ENCODE measurements at regions not wholly inside any gene's neighbourhood (a gene's known extent, or its start where the extent isn't known, plus 50 kb on each side); places are given as distances from the start of the nearest gene placed in this dataset.

DNA sequence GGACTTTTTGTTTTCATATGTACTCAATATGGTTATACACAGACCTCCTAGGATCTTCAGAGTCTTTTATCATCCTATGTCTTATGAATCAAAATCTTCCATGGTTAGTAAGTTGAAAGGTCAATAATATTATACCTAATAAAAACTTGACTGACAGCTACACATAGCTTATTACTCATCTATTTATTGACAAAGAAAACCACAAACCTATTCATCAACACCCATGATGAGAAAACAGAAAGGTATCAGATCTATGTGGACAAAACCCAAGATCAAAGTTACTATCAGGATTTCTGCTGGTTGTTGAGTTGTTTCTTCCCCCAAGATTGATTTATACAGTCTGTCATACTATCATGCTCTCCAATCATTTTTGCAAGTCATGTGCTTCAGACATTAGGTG, 460.1 kb upstream of the MANEA start:
- H3K4me3 ChIP-seq (ENCODE audit: severe bottlenecking) = no peak overlapping the region
- no peaks in the 10 kb centered on the region for H3K36me3 ChIP-seq (ENCODE audit: low read depth)
- no peak for DNase-seq (ENCODE audit: low spot score)
- peak; percentile 62 for ATAC-seq (ENCODE audit: low read depth)
- H3K9me3 ChIP-seq (ENCODE audit: severe bottlenecking) = no peaks in the 10 kb centered on the region
- H3K4me1 ChIP-seq (ENCODE audit: insufficient read depth, poor library complexity, severe bottlenecking) = peaks cover 3% of the 10 kb centered on the region
- no peaks in the 10 kb centered on the region for H3K27me3 ChIP-seq (ENCODE audit: insufficient read depth, poor library complexity, severe bottlenecking)
- TF ChIP-seq, protein P1, sequence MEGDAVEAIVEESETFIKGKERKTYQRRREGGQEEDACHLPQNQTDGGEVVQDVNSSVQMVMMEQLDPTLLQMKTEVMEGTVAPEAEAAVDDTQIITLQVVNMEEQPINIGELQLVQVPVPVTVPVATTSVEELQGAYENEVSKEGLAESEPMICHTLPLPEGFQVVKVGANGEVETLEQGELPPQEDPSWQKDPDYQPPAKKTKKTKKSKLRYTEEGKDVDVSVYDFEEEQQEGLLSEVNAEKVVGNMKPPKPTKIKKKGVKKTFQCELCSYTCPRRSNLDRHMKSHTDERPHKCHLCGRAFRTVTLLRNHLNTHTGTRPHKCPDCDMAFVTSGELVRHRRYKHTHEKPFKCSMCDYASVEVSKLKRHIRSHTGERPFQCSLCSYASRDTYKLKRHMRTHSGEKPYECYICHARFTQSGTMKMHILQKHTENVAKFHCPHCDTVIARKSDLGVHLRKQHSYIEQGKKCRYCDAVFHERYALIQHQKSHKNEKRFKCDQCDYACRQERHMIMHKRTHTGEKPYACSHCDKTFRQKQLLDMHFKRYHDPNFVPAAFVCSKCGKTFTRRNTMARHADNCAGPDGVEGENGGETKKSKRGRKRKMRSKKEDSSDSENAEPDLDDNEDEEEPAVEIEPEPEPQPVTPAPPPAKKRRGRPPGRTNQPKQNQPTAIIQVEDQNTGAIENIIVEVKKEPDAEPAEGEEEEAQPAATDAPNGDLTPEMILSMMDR (IDR thresholded peaks at IDR 0.05; ENCODE audit: poor library complexity, severe bottlenecking) = no peak
- H3K27ac ChIP-seq (ENCODE audit: poor library complexity, severe bottlenecking) = no peak overlapping the region

DNA sequence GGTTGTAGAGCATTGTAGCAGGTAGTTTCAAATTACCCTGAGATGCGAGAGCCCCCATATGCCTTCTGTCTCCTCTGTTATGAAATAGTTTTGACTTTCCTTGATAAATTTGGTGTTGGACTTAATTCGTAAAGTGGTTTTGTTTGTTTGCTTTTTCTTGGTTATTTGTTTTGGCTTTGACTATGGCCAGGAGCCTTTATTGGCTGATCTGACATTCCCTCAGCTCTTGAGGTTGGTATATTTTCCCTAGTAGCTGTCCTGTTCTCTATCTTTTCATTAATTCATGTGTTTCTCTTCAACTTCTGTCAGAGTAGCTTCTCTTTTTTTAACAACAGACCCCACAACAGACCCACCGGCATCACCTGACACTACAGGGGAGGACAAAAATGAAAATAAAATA, 457.4 kb upstream of the MANEA start:
- DNase-seq (ENCODE audit: low spot score) = no peak
- no peak for ATAC-seq (ENCODE audit: low read depth)
- Histone ChIP-seq H3K27ac (ENCODE audit: poor library complexity, severe bottlenecking) (no peak overlapping the region), H3K4me3 (ENCODE audit: severe bottlenecking) (no peak overlapping the region), H3K9me3 (ENCODE audit: severe bottlenecking) (no peaks in the 10 kb centered on the region), H3K36me3 (ENCODE audit: low read depth) (no peaks in the 10 kb centered on the region), H3K4me1 (ENCODE audit: insufficient read depth, poor library complexity, severe bottlenecking) (peaks cover 3% of the 10 kb centered on the region), H3K27me3 (ENCODE audit: insufficient read depth, poor library complexity, severe bottlenecking) (no peaks in the 10 kb centered on the region)
- TF ChIP-seq, protein P1 (IDR thresholded peaks at IDR 0.05; ENCODE audit: poor library complexity, severe bottlenecking) = no peak

DNA sequence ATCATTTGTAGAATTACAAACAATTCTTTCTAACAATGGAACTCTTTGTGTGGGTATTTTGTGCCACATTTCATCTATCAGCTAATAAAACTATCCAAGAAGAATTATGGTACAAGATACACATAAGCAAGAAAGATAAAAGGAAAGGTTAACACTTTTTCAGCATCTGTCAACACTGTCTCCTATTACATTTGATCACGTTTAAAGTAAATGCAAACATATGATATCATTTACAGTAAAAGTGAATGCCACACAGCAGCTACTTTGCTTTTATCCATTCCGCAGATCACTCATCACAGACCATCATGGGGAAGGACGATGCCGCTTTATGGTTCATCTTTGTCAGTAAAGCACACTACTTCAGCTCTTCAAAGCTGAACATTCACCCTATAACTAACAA, 456.4 kb upstream of the MANEA start:
- TF ChIP-seq, protein P1 (IDR thresholded peaks at IDR 0.05; ENCODE audit: poor library complexity, severe bottlenecking) = no peak
- Histone ChIP-seq H3K27me3 (ENCODE audit: insufficient read depth, poor library complexity, severe bottlenecking) (no peaks in the 10 kb centered on the region), H3K27ac (ENCODE audit: poor library complexity, severe bottlenecking) (no peak overlapping the region), H3K4me3 (ENCODE audit: severe bottlenecking) (no peak overlapping the region), H3K36me3 (ENCODE audit: low read depth) (no peaks in the 10 kb centered on the region), H3K9me3 (ENCODE audit: severe bottlenecking) (no peaks in the 10 kb centered on the region), H3K4me1 (ENCODE audit: insufficient read depth, poor library complexity, severe bottlenecking) (peaks cover 3% of the 10 kb centered on the region)
- ATAC-seq (ENCODE audit: low read depth) (no peak), DNase-seq (ENCODE audit: low spot score) (no peak)

DNA sequence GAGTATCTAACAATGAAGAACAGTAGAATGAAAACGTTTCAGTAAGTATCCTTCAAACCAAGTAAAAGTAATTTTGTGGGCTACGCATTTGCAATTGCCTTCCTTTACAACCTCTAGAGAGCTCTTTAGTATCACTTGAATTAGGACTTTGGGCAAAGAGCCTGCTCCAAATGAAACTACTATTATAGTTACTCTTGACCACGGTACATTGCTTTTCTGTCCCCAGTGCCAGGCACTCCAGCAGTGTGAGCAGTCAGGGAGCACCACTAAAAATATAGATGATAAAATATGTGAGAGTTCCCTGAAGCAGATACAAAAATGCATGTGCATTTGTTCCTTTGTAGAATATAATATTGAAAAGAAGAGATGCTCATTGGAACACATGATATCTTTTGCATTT, 450.1 kb upstream of the MANEA start:
- TF ChIP-seq, protein P1 (IDR thresholded peaks at IDR 0.05; ENCODE audit: poor library complexity, severe bottlenecking) = no peak

DNA sequence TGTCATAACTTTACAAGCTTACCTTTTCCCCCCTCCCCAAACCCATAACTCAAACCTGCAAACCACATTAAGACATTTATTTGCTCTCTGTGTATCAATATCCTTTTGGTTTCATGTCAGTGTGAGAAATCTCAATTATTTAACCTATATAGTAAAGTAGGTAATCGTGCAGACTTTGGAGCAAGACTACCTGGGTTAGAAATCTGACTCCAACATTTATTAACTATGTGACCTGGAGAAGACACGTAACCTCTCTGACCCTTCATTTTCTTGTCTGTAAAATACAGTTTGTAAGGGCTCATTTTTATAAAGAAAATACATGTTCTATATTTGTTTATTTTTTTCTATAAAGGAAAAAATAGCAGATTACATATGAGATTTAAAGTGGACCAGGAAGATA, 448.9 kb upstream of the MANEA start:
- Histone ChIP-seq H3K4me1 (ENCODE audit: insufficient read depth, poor library complexity, severe bottlenecking) (no peaks in the 10 kb centered on the region), H3K27ac (ENCODE audit: poor library complexity, severe bottlenecking) (no peak overlapping the region), H3K9me3 (ENCODE audit: severe bottlenecking) (no peaks in the 10 kb centered on the region), H3K4me3 (ENCODE audit: severe bottlenecking) (no peak overlapping the region), H3K36me3 (ENCODE audit: low read depth) (no peaks in the 10 kb centered on the region), H3K27me3 (ENCODE audit: insufficient read depth, poor library complexity, severe bottlenecking) (no peaks in the 10 kb centered on the region)
- ATAC-seq (ENCODE audit: low read depth) = no peak
- DNase-seq (ENCODE audit: low spot score) = no peak
- TF ChIP-seq, protein P1 (IDR thresholded peaks at IDR 0.05; ENCODE audit: poor library complexity, severe bottlenecking) = no peak

More for the DNA sequence above, 450.1 kb upstream of the MANEA start:
- Histone ChIP-seq H3K4me3 (ENCODE audit: severe bottlenecking) (no peak overlapping the region), H3K4me1 (ENCODE audit: insufficient read depth, poor library complexity, severe bottlenecking) (no peaks in the 10 kb centered on the region), H3K9me3 (ENCODE audit: severe bottlenecking) (no peaks in the 10 kb centered on the region), H3K36me3 (ENCODE audit: low read depth) (no peaks in the 10 kb centered on the region), H3K27me3 (ENCODE audit: insufficient read depth, poor library complexity, severe bottlenecking) (no peaks in the 10 kb centered on the region), H3K27ac (ENCODE audit: poor library complexity, severe bottlenecking) (no peak overlapping the region)
- ATAC-seq (ENCODE audit: low read depth) (no peak), DNase-seq (ENCODE audit: low spot score) (no peak)

Measured in RWPE2 (cell line).